NCI-H1105 treated with DMSO at 0.1 percent for 48 hours (cell line): ENCODE measurements at regions not wholly inside any gene's neighbourhood (a gene's known extent, or its start where the extent isn't known, plus 50 kb on each side); places are given as distances from the start of the nearest gene placed in this dataset.
"Not testable (repeated sequence)": the region's sequence is repeated elsewhere in the genome, so short reads cannot be mapped to it uniquely, and the experiment has no call there.

Experiments
- DNase-seq: peaks from one replicate; lab custom pipeline; 2025; lab: John Stamatoyannopoulos, UW

- no peak for DNase-seq
Measured at GRCh38 chr5:84480873-84481637, 96.4 kb upstream of the EDIL3 start.

DNA sequence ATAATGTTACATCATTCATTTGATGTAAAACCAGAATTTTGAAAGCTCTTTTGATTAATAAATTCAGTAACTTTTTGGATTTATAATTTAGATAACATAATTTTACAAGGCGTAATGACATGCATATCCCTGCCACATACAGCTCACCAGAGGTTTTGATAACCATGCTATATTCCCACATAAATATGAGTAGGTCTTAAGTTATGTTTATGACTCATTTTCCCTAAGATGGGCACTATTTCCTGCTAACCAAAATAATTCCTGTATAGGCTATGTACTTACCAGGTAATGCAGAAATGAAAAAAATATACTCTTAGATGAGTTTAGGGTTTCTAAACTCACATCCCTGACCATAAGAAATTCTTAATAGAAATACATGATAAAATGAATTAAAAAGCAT lies 93.9 kb upstream of the EDIL3 start:
- no peak for DNase-seq

GRCh38 chr5:84477485-84477884 lies 92.8 kb upstream of the EDIL3 start:
- DNase-seq, result no peak

DNA sequence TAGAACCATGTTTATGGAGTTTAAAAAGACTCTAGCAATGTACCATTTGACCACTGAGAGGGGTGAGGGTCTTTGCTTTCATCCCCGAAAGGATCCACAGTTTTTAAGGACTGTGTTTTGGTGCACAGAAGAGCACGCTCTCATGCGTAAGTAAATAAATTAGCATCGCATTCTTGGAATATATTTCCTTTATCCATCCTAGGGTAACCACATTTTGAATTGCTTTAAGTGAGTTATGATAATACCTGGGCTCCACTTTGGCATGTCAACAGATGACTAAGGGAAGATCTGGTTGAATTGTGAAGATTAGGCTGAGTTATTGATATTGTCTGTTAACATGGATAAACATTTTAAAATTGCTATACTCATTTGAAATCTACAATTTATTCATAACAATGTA lies 89.4 kb upstream of the EDIL3 start:
- DNase-seq, result no peak

DNA sequence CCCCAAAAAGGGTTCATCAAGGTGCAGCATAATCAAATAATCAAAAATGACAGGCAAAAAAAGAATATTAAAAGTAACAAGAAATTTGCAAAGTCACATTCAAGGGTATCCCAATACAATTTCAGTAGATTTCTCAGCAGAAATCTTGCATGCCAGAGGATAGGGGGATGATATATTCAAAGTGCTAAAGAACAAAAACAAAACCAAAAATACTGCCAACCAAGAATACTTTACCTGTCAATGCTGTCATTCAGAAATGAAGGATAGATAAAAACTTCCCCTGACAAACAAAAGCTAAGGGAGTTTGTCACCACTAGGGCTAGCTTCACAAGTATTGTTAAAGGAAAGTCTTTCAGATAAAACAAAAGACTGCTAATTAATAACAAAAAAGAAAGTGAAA lies 68.7 kb upstream of the EDIL3 start:
- DNase-seq, result no peak

- no peak for DNase-seq
Measured at GRCh38 chr5:84450617-84451414, 66.1 kb upstream of the EDIL3 start.

GRCh38 chr5:84445049-84445685 lies 60.5 kb upstream of the EDIL3 start:
- no peak for DNase-seq

- DNase-seq, result no peak
Measured at GRCh38 chr5:84438456-84438855, 53.8 kb upstream of the EDIL3 start.

DNA sequence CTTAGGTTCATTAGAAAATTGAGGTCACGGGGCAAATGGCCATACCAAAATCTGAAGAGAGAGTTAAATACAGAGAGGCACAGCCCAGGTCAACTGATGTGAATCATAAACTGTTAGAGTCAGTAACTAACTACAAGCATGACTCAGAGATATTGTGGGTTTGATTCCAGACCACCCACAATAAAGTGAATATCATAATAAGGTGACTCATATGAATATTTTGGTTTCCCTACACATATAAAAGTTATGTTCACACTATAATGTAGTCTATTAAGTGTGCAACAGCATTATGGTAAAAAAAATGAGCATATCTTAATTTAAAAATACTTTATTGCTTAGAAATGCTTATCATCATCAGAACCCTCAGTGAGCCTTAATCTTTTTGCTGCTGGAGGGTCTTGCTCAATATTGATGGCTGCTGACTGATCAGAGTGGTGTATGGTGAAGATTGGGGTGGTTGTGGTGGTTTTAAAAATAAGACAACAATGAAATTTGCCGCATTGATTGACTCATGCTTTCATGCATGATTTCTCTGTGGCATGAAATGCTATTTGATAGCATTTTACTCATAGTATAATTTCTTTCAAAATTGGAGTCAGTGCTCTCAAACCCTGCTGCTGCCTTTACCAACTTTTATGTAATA lies 53.1 kb upstream of the EDIL3 start:
- DNase-seq, result no peak

DNA sequence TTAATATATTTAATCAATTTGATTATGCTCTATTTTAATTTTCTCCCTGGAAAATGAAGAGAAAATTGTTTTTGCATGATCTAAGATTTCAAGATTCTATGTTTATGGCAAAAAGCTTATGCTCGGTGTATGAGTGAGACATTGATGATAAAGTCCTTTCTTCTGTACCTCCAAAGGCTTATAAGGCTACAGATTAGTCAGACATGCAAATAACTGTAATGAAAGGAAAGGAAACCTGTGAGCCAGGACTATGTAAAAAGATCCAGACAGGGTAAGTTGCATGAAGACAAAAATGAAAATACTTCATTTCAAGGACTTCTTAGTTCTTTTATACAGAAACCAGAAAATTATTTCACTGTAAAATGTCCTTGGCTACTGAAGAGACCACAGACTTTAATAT lies 52.2 kb upstream of the EDIL3 start:
- no peak for DNase-seq

DNA sequence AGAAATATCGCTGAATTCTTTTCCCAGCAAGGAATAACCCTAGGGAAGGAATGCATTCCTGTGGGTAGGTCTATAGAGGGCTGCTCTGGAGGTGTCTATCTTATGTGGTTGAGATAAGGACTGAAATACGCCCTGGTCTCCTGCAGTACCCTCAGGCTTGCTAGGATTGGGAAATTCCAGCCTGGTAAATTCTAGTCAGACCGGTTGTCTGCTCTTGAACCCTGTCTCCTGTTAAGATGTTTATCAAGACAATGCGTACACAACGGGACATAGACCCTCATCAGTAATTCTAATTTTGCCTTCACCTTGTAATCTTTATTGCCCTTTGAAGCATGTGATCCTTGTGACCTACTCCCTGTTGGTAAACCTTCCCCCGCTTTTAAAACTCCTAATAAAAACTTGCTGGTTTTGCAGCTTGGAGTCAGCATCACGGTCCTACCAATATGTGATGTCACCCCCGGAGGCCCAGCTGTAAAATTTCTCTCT lies 51.2 kb upstream of the EDIL3 start:
- not testable (repeated sequence) for DNase-seq
